ENCODE measurements at regions not wholly inside any gene's neighbourhood (a gene's known extent, or its start where the extent isn't known, plus 50 kb on each side); places are given as distances from the start of the nearest gene placed in this dataset.

DNA sequence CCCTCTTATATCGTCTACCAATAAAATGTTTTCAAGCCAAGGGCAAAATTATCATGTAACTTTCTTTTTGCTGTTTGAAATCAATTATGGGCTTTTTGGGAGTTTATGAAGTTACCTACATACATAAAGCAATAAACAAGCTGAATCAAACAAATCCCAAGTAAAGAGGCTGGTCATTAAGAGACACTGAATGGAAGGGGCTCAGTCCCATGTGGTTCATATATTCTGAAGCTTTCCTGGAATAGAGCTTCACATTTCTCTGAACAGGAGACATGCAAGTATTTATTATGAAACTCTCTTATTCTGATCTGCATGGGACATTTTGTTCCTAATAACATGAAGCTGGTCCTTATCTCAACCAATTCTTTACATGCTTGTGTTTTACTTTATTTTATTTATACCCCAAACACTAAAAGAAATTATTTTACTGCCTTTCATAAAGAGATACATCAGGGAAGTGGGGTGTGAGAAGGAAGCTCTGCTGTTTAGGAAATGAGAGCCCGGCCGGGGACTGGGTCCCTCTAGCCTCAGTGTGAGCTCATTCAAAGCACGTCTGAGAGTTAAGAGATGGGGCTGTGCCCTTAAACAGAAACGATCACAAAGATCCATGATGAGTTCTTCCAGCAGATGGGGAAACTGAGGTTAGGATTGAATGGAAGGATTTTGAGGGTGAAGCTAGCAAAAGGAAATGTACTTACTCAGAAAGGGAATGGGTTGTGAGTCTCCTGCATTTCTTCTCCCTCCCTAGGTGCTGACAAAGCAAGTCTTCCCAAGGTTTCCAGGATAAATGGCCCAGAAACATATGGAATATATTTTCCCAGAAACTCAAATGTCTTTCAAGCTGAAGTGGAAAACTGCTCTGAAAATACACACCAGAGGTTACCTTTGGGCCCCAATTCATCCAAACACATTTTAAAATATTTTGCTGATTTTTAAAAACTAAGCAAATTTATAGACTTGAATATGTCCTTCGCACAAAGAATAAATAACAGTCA is 93.1 kb upstream of the LNX1 start:
- TF ChIP-seq, protein P1, sequence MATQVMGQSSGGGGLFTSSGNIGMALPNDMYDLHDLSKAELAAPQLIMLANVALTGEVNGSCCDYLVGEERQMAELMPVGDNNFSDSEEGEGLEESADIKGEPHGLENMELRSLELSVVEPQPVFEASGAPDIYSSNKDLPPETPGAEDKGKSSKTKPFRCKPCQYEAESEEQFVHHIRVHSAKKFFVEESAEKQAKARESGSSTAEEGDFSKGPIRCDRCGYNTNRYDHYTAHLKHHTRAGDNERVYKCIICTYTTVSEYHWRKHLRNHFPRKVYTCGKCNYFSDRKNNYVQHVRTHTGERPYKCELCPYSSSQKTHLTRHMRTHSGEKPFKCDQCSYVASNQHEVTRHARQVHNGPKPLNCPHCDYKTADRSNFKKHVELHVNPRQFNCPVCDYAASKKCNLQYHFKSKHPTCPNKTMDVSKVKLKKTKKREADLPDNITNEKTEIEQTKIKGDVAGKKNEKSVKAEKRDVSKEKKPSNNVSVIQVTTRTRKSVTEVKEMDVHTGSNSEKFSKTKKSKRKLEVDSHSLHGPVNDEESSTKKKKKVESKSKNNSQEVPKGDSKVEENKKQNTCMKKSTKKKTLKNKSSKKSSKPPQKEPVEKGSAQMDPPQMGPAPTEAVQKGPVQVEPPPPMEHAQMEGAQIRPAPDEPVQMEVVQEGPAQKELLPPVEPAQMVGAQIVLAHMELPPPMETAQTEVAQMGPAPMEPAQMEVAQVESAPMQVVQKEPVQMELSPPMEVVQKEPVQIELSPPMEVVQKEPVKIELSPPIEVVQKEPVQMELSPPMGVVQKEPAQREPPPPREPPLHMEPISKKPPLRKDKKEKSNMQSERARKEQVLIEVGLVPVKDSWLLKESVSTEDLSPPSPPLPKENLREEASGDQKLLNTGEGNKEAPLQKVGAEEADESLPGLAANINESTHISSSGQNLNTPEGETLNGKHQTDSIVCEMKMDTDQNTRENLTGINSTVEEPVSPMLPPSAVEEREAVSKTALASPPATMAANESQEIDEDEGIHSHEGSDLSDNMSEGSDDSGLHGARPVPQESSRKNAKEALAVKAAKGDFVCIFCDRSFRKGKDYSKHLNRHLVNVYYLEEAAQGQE (IDR thresholded peaks at IDR 0.05; ENCODE audit: insufficient replicate concordance, low read depth), result no peak
- TF ChIP-seq, protein P2, sequence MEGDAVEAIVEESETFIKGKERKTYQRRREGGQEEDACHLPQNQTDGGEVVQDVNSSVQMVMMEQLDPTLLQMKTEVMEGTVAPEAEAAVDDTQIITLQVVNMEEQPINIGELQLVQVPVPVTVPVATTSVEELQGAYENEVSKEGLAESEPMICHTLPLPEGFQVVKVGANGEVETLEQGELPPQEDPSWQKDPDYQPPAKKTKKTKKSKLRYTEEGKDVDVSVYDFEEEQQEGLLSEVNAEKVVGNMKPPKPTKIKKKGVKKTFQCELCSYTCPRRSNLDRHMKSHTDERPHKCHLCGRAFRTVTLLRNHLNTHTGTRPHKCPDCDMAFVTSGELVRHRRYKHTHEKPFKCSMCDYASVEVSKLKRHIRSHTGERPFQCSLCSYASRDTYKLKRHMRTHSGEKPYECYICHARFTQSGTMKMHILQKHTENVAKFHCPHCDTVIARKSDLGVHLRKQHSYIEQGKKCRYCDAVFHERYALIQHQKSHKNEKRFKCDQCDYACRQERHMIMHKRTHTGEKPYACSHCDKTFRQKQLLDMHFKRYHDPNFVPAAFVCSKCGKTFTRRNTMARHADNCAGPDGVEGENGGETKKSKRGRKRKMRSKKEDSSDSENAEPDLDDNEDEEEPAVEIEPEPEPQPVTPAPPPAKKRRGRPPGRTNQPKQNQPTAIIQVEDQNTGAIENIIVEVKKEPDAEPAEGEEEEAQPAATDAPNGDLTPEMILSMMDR (IDR thresholded peaks at IDR 0.05; ENCODE audit: insufficient read depth, low read length), result no peak
- no peak for TF ChIP-seq GABPA (IDR thresholded peaks at IDR 0.05; ENCODE audit: low read depth)
